ENCODE measurements at regions not wholly inside any gene's neighbourhood (a gene's known extent, or its start where the extent isn't known, plus 50 kb on each side); places are given as distances from the start of the nearest gene placed in this dataset.
"Not testable (repeated sequence)": the region's sequence is repeated elsewhere in the genome, so short reads cannot be mapped to it uniquely, and the experiment has no call there.

DNA sequence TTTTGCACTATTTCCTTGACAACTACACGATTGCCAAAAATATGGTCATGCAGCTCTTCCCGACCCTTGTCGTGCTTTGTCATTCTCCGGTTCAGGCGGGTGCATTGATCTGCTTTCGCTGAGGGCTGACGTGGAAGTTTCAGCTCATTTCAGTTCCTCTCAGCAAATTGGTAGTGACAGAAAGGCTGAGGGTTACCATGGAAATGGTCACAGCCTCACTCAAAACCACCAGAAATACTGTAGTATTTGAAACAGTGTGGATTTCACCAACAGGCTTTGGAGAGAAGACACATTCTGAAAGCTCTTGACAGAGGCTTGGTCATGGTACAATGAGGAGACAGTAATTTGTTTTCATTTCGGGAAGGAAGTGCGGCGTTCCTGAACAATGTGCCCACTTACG lies 99.7 kb upstream of the EXOC2 start:
- DNase-seq, result no peak

DNA sequence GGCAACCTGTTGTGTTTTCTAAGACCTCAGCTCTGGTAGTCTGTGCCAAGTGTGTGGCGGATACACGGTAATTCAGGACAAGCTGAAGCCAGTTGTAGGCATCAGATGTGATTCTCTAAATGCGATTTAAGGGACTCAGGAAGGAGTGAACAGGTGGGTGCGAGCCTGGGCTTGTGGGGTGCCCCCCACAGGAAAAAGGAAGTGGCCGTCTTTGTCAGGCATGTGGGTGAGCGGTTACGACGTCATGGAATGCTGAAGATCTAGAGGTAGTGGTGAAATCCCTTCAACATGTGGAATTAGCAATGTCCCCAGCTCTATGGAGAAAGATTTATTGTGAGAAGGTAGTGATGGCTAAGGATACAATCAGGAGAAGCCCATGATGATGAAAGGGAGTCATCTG lies 95.1 kb upstream of the EXOC2 start:
- DNase-seq, result no peak

DNA sequence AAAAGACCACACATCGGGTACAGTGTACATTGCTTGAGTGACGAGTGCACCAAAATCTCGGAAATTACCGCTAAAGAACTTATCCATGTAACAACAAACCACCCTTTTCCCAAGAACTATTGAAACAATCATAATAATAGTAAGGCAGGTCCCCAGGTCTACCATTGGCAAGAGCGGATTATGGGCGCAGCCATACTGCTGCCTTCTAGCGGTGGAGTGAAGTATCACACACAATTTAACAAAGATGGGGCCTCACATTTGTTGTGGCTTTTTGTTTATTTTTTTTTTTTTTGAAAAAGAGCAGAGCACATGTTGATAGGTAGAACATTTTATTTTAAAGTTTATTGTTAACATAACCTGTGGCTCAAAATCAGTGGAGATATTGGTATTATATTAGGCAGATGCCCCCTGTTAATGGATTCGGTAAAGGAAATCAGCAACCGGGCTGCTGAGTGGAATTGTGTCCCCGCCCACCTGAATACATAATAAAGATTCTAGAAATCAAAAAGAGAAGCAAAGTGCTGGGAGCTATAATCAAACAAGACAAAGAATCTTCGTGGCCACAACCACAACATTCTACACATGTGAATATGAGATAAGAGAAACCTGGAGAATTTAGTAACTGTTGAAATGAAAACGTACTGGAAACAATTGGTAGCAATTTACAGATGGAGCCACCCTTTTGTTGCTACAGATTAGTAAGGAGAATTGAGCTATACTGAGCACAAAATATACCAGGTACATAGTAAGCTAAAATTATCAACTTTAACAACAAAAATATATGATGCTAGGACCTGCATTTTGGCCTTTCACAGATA lies 94.2 kb upstream of the EXOC2 start:
- no peak for DNase-seq

DNA sequence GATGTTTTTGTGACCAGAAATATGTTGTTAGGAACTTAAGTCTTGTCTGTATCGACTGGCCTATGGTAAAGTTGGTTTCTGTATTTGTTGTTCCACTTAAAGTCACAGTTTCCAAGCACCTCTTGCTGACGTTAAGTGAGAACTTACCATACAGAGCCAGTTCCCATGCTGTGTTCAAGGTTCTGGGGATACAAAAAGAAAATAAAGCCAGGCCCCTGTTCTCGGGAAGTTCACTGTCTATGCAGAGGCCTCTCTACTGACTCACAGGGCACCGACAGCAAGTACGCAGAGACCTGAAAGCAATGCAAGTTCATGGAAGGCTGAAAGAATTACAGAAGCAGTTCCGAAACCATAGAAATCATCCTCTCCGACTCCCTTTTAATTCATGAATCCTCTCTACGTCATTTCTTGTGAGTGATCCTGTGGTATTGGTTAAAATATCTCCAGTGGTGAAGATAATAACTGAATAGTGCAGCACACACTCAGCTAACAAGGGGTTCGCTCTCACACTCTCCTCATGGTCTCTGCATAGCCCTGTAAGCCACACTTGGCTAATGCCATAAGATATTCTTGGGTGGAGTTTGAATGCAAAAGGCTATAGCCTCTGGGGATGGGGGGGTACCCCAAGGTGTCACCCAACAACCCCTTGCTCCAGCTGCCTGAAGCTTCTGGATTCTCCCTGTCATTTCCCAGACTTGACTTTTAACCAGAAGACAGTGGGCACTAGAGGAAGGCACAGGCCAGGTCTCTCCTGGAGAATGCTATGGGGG lies 91.2 kb upstream of the EXOC2 start:
- DNase-seq, result no peak

DNA sequence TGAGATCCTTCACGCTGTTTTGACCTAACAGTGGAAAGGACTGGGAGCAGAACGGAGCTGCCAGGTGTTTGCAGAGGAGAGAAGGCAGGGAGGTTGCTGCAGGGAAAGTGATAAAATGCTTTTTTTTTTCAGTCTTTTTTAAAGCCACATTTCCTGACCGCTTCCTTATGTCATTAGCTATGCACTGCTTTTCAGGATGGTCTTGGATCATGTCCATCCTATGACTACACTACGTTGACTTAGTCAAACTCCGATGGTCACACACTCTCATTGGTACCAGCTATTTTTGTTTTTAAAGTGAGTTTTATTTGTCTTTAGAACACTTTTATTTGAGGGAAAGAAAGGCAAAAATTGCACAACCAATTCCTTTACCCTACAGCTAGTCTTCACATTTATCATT lies 89.2 kb upstream of the EXOC2 start:
- DNase-seq, result no peak

DNA sequence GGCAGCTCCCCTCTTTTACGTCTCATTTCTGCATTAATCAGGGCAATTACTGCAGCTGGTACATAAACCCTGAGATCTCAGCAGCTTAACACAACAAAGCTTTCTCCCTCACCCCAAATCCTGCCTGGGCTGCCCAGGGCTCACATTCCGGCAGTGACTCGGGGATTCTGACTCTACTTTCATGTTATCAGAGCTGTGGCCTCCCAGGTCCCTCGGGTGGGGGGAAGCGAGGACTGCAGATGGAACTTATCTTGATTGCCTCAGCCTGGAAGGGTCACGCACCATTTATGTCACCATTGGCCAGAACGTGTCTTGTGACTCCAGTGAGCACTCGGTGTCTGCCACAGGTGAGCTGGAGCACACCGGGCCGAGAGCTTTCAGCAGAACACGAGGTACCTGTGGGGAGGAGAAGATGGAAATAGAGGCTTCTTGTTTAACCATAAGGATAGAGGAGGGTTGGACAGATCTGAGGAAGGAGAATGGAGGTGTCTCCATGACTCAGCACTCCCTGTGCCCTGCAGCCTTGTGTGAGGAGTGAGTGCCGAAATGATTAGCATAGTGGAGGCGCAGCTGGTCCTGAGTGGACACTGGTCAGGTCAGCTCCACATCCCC lies 88.5 kb upstream of the EXOC2 start:
- DNase-seq, result no peak

DNA sequence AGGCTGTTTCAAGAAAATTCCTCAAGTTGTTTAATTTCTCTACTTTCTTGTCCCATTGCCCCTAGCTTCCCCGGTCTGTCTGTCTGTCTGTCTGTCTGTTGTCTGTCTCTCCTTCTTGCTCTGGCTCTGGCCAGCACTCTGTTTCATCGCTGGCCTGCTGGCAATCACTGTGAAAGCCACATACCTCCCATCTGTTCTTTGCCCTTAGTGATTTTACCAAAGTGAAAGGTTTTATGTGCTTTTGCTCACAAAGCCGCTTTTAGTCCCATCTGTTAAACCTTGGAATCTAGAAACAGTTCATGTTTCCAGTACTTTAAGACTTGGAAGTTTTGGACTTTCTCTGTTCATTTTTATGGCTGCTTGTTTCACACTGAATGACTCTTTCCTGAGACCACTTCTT lies 87.8 kb upstream of the EXOC2 start:
- no peak for DNase-seq

DNA sequence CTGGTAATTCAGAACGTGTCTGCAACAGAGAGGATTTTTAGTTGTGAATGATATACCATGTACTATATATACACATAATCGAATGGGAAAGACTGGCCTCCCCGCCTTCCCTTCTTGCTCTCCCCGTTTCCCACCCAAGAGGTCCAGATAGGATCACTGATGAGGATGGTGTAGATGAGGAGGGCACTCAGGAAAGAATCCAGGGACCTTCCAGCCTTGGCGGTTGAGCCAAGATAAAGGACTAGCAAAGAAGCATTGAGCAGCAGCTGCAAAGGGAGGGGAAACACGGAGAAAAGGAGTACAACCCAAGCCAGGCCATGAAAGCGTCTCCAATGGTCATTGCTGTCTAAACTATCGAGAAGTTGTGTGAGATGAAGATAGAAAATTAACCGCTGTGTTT lies 84.0 kb upstream of the EXOC2 start:
- no peak for DNase-seq

DNA sequence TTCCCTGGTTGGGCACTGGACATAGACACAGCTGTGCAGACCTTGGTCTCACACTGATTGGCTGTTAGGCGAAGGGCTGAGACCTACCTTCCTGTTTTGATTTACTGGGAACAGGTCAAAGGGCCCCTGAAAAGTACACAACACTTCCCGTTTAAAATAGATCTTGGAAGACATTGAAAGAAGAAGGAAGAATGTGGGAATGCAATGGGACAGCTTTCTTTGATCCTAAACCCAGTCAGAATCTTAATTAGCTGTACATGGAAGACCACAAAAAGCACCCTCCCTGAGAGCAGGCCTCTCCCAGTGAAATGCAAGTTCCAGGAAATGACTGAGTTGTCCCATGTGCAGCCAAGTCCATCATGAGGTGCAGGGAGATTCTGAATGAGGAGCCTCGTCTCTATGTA lies 83.6 kb upstream of the EXOC2 start:
- DNase-seq, result no peak

DNA sequence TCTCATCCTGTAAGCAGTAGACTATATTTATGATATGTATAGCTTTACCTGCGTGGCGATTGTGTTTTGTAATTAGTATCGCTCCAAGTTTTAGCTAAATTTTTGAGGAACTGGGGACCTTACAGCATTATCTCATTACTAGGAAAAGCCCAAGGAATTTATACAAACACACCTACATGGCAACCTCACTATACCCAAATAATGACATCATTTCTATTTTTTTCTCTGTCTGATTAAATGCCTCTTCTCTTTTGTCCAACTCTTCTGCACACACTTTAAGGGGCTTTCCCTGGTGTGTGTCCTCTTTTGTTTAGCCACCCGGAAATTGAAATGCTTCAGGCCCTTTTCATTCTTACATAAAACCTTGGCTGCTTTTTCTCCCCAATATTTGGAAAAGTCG lies 82.9 kb upstream of the EXOC2 start:
- DNase-seq, result no peak

DNA sequence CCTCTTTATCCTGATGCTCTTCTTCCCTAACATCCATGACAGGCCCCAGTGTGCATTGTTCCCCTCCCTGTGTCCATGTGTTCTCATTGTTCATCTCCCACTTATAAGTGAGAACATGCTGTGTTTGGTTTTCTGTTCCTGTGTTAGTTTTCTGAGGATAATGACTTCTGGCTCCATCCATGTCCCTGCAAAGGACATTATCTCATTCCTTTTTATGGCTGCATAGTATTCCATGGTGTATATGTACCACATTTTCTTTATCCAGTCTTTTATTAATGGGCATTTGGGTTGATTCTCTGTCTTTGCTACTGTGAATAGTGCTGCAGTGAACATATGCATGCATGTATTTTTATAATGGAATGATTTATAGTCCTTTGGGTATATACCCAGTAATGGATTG lies 78.7 kb upstream of the EXOC2 start:
- DNase-seq, result not testable (repeated sequence)

DNA sequence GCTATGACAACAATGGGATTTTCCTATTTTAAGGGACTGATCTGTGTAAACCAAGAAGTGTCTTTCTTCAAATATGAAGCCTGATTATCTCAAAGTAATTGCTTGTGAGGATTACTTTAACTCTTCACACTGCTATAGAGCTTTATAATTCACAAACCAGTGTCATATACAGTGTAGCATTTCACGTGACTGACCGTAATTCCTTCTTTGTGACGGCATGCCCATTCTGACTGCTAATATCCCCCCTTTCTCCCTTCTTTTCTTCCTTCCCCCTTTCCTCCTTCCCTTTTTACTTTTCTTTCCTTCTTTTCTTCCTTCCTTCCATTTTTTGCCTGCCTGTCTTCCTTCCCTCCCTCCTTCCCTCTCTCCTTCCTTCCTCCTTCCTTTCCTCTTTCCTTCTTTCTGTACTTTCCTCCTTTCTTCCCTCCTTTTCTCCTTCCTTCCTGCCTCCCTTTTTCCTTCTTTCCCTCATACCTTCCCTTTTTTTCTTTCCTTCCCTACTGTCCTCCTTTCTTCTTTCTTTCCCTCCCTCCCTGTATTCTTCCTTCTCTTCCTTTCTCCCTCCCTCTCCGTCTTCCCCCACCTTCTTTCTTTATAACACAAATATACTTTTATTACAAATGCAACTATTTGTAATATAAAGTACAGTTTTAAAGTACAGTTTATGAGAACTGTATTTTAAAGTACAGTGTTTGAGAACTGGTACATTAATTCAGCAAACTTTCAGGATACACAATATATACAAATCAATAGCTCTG lies 75.0 kb upstream of the EXOC2 start:
- DNase-seq, result no peak

DNA sequence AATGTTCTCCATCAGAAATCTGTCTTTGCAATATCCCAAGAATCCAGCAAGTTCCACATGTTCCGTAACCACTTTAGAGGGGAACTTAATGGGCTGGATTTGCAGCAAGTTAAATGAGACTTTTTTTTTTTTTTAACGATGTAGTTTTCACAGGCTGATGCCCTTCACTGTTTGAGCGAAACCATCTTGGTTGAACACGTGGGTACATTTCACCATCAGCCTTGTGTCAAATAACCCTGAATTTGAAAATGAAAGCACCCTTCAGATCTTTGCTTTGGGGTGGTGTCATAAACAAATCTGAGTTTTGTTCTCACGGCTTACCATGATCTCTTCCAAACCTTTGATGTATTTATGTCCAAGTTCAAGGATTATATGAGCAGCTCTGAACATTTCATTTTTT lies 73.7 kb upstream of the EXOC2 start:
- DNase-seq, result no peak

DNA sequence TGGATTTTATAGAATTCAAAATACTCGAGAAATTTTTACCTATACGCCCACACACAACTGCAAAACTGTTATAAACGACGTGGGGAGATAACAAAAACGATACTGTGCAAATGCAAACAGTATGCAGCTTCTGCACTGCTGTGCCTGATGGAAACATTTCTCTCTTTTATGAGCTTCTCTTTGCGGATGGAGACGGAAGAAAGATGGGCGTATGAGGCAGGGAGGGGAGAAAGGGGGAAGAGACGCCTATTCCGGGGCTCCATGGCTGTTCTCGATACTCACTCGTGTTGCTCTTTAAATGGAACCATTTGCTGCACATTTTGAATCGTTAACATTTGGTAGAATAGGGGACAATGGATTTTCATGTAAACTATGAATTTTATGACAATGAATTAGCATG lies 69.1 kb upstream of the EXOC2 start:
- no peak for DNase-seq

DNA sequence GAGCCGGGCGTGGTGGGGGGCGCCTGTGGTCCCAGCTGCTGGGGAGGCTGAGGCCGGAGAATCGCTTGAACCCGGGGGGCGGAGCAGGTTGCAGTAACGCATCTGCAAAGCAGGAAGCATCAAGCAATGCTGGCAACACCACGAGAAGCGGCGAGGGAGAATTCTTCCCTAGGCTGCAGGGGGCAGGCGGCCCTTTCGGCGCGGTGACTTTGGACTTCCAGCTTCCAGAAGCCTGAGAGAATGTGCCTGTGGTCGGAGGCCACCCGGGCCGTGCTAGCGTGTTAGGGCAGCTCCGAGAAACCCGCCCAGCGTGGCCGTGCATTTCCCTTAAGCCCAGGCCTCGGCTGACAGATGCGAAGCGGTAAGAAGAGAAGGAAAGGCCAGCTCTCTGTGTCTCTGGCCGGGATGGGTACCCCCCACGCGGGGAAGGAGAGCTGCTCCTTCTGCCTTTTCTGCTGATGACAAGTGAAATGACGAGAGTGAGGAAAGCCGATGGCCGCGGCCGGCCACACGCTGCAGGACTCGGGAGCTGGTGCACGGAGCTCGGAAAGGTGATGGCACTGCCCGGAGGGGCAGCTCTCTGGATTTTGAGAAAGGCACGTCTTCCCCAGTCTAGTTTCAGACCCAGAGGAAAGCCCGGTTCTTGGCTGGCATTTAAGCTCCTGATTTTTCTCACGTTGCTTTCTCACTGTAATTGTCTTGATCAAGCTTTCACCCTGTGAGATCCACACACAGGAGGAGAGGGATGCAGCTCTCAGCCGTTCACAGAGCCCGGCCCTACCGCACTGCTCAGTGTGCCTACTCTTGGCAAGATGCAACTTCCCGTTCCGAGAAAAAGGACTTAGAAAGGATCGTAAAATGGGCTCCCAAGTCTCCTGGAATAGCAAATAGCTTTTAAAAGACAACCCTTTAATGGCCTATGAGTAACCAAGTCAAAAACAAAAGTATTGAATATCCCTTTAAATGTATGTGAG lies 68.3 kb upstream of the EXOC2 start:
- DNase-seq, result no peak

DNA sequence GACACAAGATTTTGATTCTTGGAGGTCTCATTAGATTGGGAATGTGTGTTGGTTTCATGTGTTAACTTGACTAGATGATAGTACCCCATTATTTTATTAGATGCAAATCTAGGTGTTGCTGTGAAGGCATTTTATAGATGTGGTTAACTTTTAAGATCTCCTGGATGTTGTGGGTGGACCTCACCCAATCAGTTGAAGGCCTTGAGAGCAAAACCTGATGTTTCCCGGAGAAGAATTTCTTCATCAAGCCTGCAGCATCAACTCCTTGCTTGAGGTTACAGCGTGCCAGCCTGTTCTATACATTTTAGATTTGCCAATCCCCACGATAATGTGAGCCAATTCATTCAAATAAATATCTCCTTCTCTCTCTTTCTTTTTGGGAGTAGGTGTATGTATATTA lies 66.8 kb upstream of the EXOC2 start:
- no peak for DNase-seq

DNA sequence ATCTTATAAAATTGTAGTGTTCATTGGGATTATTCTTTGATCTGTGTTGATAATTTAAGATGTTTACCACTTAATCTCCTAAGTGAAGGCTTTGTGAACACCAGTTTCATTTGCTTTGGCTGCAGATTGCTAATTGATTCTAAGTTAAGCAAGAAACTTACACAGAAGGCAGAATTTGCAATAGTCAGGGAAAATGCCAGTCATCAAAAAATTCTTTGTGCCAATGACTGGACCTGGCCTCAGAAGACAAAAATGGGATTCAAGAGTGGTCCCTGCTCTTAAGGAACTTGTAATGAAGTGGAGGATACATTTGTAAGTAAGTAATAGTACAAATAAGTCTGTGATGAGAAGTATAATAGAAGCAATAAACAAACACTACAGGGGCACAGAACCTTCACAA lies 63.3 kb upstream of the EXOC2 start:
- no peak for DNase-seq

DNA sequence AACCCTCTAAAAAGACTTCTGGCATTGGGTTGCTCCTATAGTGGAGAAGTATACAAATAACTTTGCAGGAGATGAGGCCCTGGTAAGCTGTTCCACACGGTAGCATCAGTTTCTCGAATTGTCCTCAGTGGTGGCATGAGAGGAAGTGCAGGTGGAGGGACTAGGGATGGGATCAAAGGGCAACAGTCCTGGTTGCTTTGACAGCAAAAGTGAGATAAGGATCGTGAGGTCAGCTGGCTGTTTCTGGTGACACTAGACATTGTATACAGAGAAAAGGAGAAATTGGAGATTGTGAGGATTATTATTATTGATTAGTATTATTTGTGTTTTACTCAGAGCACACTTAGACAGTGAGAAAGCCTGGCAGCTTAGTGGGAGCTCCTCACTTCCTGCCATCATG lies 61.3 kb upstream of the EXOC2 start:
- no peak for DNase-seq

DNA sequence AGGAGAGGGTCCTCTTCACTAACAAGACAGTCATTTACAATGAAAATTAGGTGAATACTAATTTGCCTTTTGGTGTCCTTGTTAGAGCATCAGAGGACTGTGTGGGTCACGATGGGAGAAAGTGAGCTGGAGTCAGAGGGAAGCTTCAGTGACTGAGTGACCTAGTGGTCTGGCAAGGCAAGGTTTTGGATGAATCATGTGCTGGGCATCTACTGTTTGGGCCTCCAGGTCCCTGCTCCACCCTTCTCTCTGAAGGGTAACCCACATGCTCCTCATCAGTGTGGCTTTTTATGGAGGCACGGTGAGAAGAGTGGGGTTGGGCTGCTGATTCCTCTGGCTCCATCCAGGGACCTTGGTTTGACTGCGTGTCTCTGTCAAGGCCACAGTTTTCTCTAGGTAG lies 60.5 kb upstream of the EXOC2 start:
- no peak for DNase-seq

DNA sequence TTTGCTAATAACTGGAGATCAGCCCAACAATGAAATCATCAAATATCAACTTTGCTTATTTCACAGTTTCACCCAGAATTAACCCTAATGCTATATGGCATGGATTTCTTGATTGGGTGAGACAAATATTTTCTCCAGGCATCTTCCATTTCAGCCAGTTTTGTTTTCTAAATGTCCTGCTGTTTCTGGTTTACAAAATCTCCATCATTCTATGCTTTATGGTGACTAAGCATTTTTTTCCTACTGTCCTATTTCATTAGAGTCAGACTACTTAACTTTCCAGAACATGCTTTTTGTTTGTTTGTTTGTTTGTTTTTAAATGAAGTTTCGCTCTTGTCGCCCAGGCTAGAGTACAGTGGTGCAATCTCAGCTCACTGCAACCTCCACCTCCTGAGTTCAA lies 59.5 kb upstream of the EXOC2 start:
- DNase-seq, result no peak

DNA sequence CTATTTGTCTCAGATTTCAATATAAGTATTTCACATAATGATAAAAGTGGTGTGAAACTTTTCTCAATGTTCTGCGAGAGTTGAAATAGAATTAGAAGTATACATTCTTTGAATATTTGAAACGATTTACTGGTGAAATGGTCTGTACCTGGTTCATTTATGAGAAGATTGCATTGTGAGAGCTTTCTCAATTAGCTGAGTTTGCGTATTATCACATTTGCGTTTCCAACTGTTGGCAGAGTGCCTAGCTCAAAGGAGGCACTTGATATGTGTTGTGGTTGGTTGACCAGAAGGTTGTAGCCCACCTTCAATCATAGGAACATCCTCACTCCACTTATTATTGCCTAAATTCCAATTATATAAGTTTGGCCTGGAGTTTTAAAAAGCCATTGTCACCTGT lies 58.8 kb upstream of the EXOC2 start:
- no peak for DNase-seq

DNA sequence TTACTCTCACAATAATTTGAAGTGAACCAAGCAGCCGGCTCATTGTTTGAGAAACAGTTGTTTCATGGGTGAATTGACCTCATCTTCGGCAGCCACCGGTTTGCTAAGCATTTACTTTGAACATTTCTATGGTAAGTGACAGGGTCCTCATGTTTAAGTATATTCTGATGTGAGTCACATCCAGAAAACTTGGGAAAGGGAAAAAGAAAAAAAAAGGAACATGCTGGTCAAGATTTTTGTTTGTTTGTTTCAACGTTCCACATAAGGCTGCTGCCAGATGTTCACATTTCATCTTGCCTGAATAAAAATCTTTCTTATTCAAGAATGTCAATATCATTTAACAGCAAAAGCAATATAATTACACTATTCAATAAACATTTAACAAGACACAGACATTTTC lies 55.0 kb upstream of the EXOC2 start:
- no peak for DNase-seq
